GM12891 (cell line): ENCODE measurements at regions not wholly inside any gene's neighbourhood (a gene's known extent, or its start where the extent isn't known, plus 50 kb on each side); places are given as distances from the start of the nearest gene placed in this dataset.
"Not testable (repeated sequence)": the region's sequence is repeated elsewhere in the genome, so short reads cannot be mapped to it uniquely, and the experiment has no call there.

Source experiments
- DNase-seq: peaks from one replicate; pipeline ENCODE4 v3.0.0; 2011; ENCODE audit warnings: low spot score; ENCODE audit not compliant: insufficient read length
- FAIRE-seq: peaks from 2 replicates; lab custom pipeline; 2011; peaks lifted over from hg19 to GRCh38; lab: Jason Lieb, UNC
- PAX5 ChIP-seq: IDR thresholded peaks from 2 replicates; pipeline ENCODE4 v1.6.1; 2011; ENCODE audit warnings: low read length, moderate library complexity, mild to moderate bottlenecking; ENCODE audit not compliant: insufficient read depth, severe bottlenecking
- POLR2A ChIP-seq: IDR thresholded peaks from 2 replicates; pipeline ENCODE4 v1.6.1; 2011; ENCODE audit warnings: low read depth, low read length, control low read depth
- POLR2AphosphoS5 ChIP-seq: IDR thresholded peaks from 2 replicates; pipeline ENCODE4 v1.6.1; 2011; ENCODE audit warnings: low read depth, low read length, control low read depth
- POU2F2 ChIP-seq: IDR thresholded peaks from 2 replicates; pipeline ENCODE4 v1.6.1; 2011; ENCODE audit warnings: low read depth, mild to moderate bottlenecking, control low read depth, low read length, moderate library complexity
- SPI1 ChIP-seq: IDR thresholded peaks from 2 replicates; pipeline ENCODE4 v1.6.1; 2011; ENCODE audit warnings: low read depth, low read length, control low read depth
- TAF1 ChIP-seq: IDR thresholded peaks from 2 replicates; pipeline ENCODE4 v1.6.1; 2011; ENCODE audit warnings: low read depth, low read length, control low read depth

- no peak for TF ChIP-seq POU2F2
- no peak for TF ChIP-seq POLR2A
- no peak for TF ChIP-seq SPI1
- TF ChIP-seq TAF1 = no peak
- no peak for TF ChIP-seq PAX5
- TF ChIP-seq POLR2AphosphoS5 = no peak
- FAIRE-seq (no peak), DNase-seq (no peak)
Observed at GRCh38 chr9:25017779-25018178, 472.1 kb upstream of the IZUMO3 start.

GRCh38 chr9:25010027-25010662 is 464.4 kb upstream of the IZUMO3 start:
- FAIRE-seq (no peak), DNase-seq (no peak)
- TF ChIP-seq PAX5 (no peak), TAF1 (no peak), POLR2A (no peak), POU2F2 (no peak)

GRCh38 chr9:25003686-25004085 is 458.0 kb upstream of the IZUMO3 start:
- DNase-seq (no peak), FAIRE-seq (no peak)
- TF ChIP-seq SPI1 (no peak), TAF1 (no peak), POLR2AphosphoS5 (no peak), POLR2A (no peak), POU2F2 (no peak), PAX5 (no peak)

GRCh38 chr9:24986331-24986730 is 440.6 kb upstream of the IZUMO3 start:
- TF ChIP-seq SPI1 (no peak), POLR2A (no peak), PAX5 (no peak), POLR2AphosphoS5 (no peak), TAF1 (no peak), POU2F2 (no peak)
- no peak for FAIRE-seq
- DNase-seq = no peak

- not testable (repeated sequence) for FAIRE-seq, DNase-seq
Observed at GRCh38 chr9:24970780-24971179, 425.1 kb upstream of the IZUMO3 start.

- DNase-seq = no peak
- no peak for TF ChIP-seq POLR2AphosphoS5
- TF ChIP-seq POLR2A = no peak
- no peak for TF ChIP-seq SPI1
- TF ChIP-seq TAF1 = no peak
- no peak for TF ChIP-seq PAX5
- TF ChIP-seq POU2F2 = no peak
- no peak for FAIRE-seq
Observed at GRCh38 chr9:24961762-24962161, 416.1 kb upstream of the IZUMO3 start.

- no peak for TF ChIP-seq POLR2AphosphoS5
- FAIRE-seq (no peak), DNase-seq (no peak)
Observed at GRCh38 chr9:24953070-24953469, 407.4 kb upstream of the IZUMO3 start.

GRCh38 chr9:24939109-24939850 is 393.6 kb upstream of the IZUMO3 start:
- FAIRE-seq = no peak
- no peak for DNase-seq

GRCh38 chr9:24936117-24936516 is 390.4 kb upstream of the IZUMO3 start:
- FAIRE-seq (no peak), DNase-seq (no peak)
- TF ChIP-seq POLR2AphosphoS5 = no peak
- no peak for TF ChIP-seq PAX5
- no peak for TF ChIP-seq POLR2A
- no peak for TF ChIP-seq POU2F2
- no peak for TF ChIP-seq TAF1

More at GRCh38 chr9:24939109-24939850, 393.6 kb upstream of the IZUMO3 start:
- TF ChIP-seq POU2F2 (no peak), SPI1 (no peak), TAF1 (no peak), POLR2A (no peak), PAX5 (no peak), POLR2AphosphoS5 (no peak)

GRCh38 chr9:24932785-24933184 is 387.1 kb upstream of the IZUMO3 start:
- FAIRE-seq = no peak
- DNase-seq = no peak
- TF ChIP-seq POLR2AphosphoS5 = no peak
- no peak for TF ChIP-seq POU2F2
- TF ChIP-seq PAX5 = no peak
- TF ChIP-seq POLR2A = no peak
- TF ChIP-seq TAF1 = no peak
- no peak for TF ChIP-seq SPI1

GRCh38 chr9:24931894-24932293 is 386.2 kb upstream of the IZUMO3 start:
- no peak for FAIRE-seq
- TF ChIP-seq SPI1 (no peak), PAX5 (no peak), POLR2A (no peak), POU2F2 (no peak), TAF1 (no peak), POLR2AphosphoS5 (no peak)
- no peak for DNase-seq
